Spleen (tissue), 11 donors: ENCODE measurements at regions not wholly inside any gene's neighbourhood (a gene's known extent, or its start where the extent isn't known, plus 50 kb on each side); places are given as distances from the start of the nearest gene placed in this dataset.

Experiments
- DNase-seq: peaks from one replicate; pipeline ENCODE4 v3.0.0-alpha.2; 2020
- H3K27ac ChIP-seq, 8 donors: fragments of 200-600 bp; sonication (generic) in 7 of 8; 1 replicate in 4 of 8; 2 replicates in 4 of 8; pipeline versions ENCODE4 v1.5.0 to v1.8.0; 2016 to 2021; ENCODE audit warnings: inconsistent platforms in 4 of 8, mild to moderate bottlenecking in 4 of 8, moderate library complexity in 1 of 8
- H3K27me3 ChIP-seq, 7 donors: fragments of 200-600 bp; sonication (generic) in 6 of 7; replicated peaks in 1 of 7; 1 replicate in 4 of 7; 2 replicates in 3 of 7; pipeline versions ENCODE4 v1.5.0 to v1.8.0; 2016 to 2021; ENCODE audit warnings: inconsistent platforms in 3 of 7, mild to moderate bottlenecking in 1 of 7
- H3K36me3 ChIP-seq, 6 donors: fragments of 200-600 bp; sonication (generic) in 5 of 6; 1 replicate in 4 of 6; 2 replicates in 2 of 6; pipeline versions ENCODE4 v1.5.0 to v1.8.0; 2016 to 2021; ENCODE audit warnings: inconsistent platforms in 2 of 6
- H3K4me1 ChIP-seq, 6 donors: fragments of 200-600 bp; sonication (generic) in 5 of 6; 1 replicate in 3 of 6; 2 replicates in 3 of 6; pipeline versions ENCODE4 v1.5.0 to v1.8.0; 2016 to 2021; ENCODE audit warnings: inconsistent platforms in 3 of 6
- H3K4me3 ChIP-seq, 8 donors: fragments of 200-600 bp; sonication (generic) in 7 of 8; 1 replicate in 4 of 8; 2 replicates in 4 of 8; pipeline versions ENCODE4 v1.5.0 to v1.8.0; 2016 to 2021; ENCODE audit warnings: inconsistent platforms in 4 of 8, mild to moderate bottlenecking in 4 of 8, moderate library complexity in 2 of 8
- H3K9me3 ChIP-seq, 8 donors: fragments of 200-600 bp; sonication (generic) in 7 of 8; 1 replicate in 4 of 8; 2 replicates in 4 of 8; pipeline versions ENCODE4 v1.5.0 to v1.8.0; 2016 to 2021; ENCODE audit warnings: inconsistent platforms in 4 of 8
- CTCF ChIP-seq, 11 experiments: fragments of 200-600 bp in 7 of 11; fragments of 450-650 bp in 4 of 11; sonication (generic) in 4 of 11; IDR thresholded peaks in 8 of 11; conservative IDR thresholded peaks in 3 of 11; 1 replicate in 7 of 11; 2 replicates in 4 of 11; pipeline versions ENCODE4 v1.4.0 to v1.8.0; 2016 to 2021; ENCODE audit warnings: antibody characterized with exemption in 11 of 11, inconsistent platforms in 4 of 11, mild to moderate bottlenecking in 1 of 11
- POLR2A ChIP-seq, 3 donors: fragments of 450-650 bp; IDR thresholded peaks; one replicate each; pipeline ENCODE4 v1.5.1; 2017; ENCODE audit warnings: antibody characterized with exemption in 3 of 3, mild to moderate bottlenecking in 1 of 3
- POLR2AphosphoS5 ChIP-seq, 3 donors: sonication (generic); formaldehyde crosslinking; IDR thresholded peaks; one replicate each; pipeline ENCODE4 v1.5.1; 2017; ENCODE audit warnings: antibody characterized with exemption in 3 of 3
- WGBS, 5 donors: extraction: QIAGEN DNeasy Blood & Tissue Kit in 3 of 5; methylation state at CpG; one replicate each; pipeline versions ENCODE4 v1.1.5 to v1.1.7; 2013 to 2018; 5-methylcytosine and 5-hydroxymethylcytosine counted together
- intact Hi-C: fragments of 100-400 bp; cut with DNase I; formaldehyde crosslinking; loops from one replicate; pipeline ENCODE4 v1.15.0; 2023; ENCODE audit warnings: low total_unique reads
- donor health status: healthy with polysubstance abuse.
- donor health status: DM: no; HTN: no; CAD: no; lungs with moderate emphysema.
- donor health status: DM: no; HTN: no; CAD: no.
- donor health status: Bipolar disorder and iron deficiency.
- donor health status: healthy.
- donor health status: DM: no; HTN: no; CAD: no.
- donor health status: DM: yes; HTN: yes; CAD: no.

DNA sequence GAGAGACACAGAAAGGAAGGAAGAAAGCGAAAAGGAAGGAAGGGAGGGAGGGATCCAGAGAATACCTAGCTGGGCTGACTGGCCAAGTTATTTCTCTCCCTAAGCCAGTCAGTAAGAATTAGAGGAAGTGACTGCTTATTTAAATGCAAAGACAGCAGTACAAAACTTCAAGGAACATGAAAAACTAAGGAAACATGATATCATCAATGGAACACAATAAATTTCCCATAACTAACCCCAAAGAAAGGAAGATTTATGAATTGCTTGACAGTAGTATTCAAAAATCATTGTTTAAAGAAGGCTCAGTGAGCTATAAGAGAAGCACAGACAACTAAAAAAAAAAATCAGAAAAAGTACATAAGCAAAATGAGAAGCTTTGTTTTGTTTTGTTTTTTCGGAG, 252.3 kb upstream of the SASH1 start:
- H3K36me3 ChIP-seq = no peaks in the 10 kb centered on the region
- 80 to 89% (median 84%) methylated on average over 2 of the region's 2 CpGs for WGBS, 5 donors
- no peak overlapping the region for H3K4me3 ChIP-seq
- TF ChIP-seq POLR2A (IDR thresholded peaks at IDR 0.05) = no peak
- no peak for TF ChIP-seq POLR2AphosphoS5 (IDR thresholded peaks at IDR 0.05)
- no peak for TF ChIP-seq CTCF (IDR thresholded peaks at IDR 0.05 in 8 of 11, conservative IDR thresholded peaks at IDR 0.05 in 3 of 11)
- no peaks in the 10 kb centered on the region for H3K4me1 ChIP-seq
- H3K27ac ChIP-seq = no peak overlapping the region
- no peaks in the 10 kb centered on the region for H3K27me3 ChIP-seq
- H3K9me3 ChIP-seq = peaks cover 0 to 39% (median 25%) of the 10 kb centered on the region in 8 donors
- intact Hi-C loops = no loop called here
- DNase-seq = no peak

GRCh38 chr6:148091394-148091793, 251.2 kb upstream of the SASH1 start:
- Histone ChIP-seq H3K27ac (no peak overlapping the region), H3K4me1 (no peaks in the 10 kb centered on the region), H3K4me3 (no peak overlapping the region), H3K36me3 (no peaks in the 10 kb centered on the region), H3K9me3 (peaks cover 0 to 39% (median 25%) of the 10 kb centered on the region in 8 donors), H3K27me3 (no peaks in the 10 kb centered on the region)
- TF ChIP-seq POLR2A (IDR thresholded peaks at IDR 0.05) = no peak
- TF ChIP-seq CTCF (IDR thresholded peaks at IDR 0.05 in 8 of 11, conservative IDR thresholded peaks at IDR 0.05 in 3 of 11) = no peak
- TF ChIP-seq POLR2AphosphoS5 (IDR thresholded peaks at IDR 0.05) = no peak
- intact Hi-C loops = no loop called here
- no peak for DNase-seq

DNA sequence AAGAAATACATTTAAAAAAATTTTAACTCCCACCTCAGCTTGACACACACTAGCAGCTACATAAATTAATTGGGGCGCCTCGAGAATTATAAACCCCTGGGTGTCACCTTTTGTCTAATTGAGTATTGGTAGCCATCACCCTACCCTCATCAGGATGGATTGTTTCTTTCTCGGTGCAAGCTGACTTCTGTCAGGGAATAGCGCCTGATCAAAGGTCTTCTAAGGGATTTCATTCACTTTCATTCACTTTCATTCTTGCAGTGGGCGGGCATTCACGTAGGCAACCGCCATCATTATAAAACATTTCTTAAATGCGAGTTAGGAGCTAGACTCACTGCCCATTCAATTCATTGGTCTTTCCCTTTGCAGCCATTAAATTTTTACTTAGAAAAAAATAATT, 239.2 kb upstream of the SASH1 start:
- intact Hi-C loops = no loop called here
- no peaks in the 10 kb centered on the region for H3K27me3 ChIP-seq
- DNase-seq = no peak
- 89 to 97% (median 93%) methylated on average over 8 of the region's 8 CpGs for WGBS, 5 donors
- no peaks in the 10 kb centered on the region for H3K9me3 ChIP-seq
- no peaks in the 10 kb centered on the region for H3K4me1 ChIP-seq
- H3K27ac ChIP-seq = no peak overlapping the region
- no peak overlapping the region for H3K4me3 ChIP-seq
- no peaks in the 10 kb centered on the region for H3K36me3 ChIP-seq
- TF ChIP-seq POLR2A (IDR thresholded peaks at IDR 0.05) = no peak
- TF ChIP-seq POLR2AphosphoS5 (IDR thresholded peaks at IDR 0.05) = no peak
- no peak for TF ChIP-seq CTCF (IDR thresholded peaks at IDR 0.05 in 8 of 11, conservative IDR thresholded peaks at IDR 0.05 in 3 of 11)

- Histone ChIP-seq H3K9me3 (no peaks in the 10 kb centered on the region), H3K4me3 (no peak overlapping the region), H3K36me3 (no peaks in the 10 kb centered on the region), H3K4me1 (no peaks in the 10 kb centered on the region), H3K27ac (no peak overlapping the region), H3K27me3 (no peaks in the 10 kb centered on the region)
- intact Hi-C loops = no loop called here
- 91 to 96% (median 94%) methylated on average over 3 of the region's 3 CpGs for WGBS, 5 donors
- no peak for TF ChIP-seq POLR2AphosphoS5 (IDR thresholded peaks at IDR 0.05)
- no peak for TF ChIP-seq POLR2A (IDR thresholded peaks at IDR 0.05)
- TF ChIP-seq CTCF (IDR thresholded peaks at IDR 0.05 in 8 of 11, conservative IDR thresholded peaks at IDR 0.05 in 3 of 11) = no peak
- DNase-seq = no peak
Observed at GRCh38 chr6:148104131-148104530, 238.5 kb upstream of the SASH1 start.
